ENCODE measurements at regions not wholly inside any gene's neighbourhood (a gene's known extent, or its start where the extent isn't known, plus 50 kb on each side); places are given as distances from the start of the nearest gene placed in this dataset.

DNA sequence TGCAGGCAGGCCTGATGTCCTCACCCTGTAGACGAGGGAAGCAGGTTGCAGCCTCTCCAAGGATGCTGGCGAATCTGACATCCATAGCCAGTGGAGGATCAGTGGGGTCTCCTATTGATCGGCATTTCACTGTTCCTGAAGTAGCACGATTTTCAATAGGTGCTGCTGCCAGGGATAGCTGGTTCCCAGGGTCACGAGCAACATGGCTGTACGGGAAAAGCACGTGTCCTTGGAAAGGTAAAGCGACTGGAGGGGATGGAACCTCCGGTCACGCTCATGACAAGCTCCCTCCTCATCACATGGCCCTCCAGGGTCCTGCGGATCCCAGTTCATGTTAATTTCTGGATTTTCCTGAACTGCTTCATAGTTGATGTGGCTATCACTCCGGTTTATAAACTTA is 373.7 kb upstream of the SMIM21 start:
- CTCF ChIA-PET = no interaction called here
- intact Hi-C loops (cut with micrococcal nuclease; ENCODE audit: unreplicated experiment) = no loop called here

GRCh38 chr18:75800331-75800648 is 372.8 kb upstream of the SMIM21 start:
- no peak overlapping the region for H3K4me3 Mint-ChIP-seq (ENCODE audit: low read depth, unreplicated experiment)
- CTCF ChIA-PET = no interaction called here
- peaks cover 8% of the 10 kb centered on the region for H3K27me3 Mint-ChIP-seq (ENCODE audit: unreplicated experiment)
- no peaks in the 10 kb centered on the region for H3K36me3 Mint-ChIP-seq (ENCODE audit: insufficient read depth, unreplicated experiment)
- peaks cover 13% of the 10 kb centered on the region for H3K9me3 Mint-ChIP-seq (ENCODE audit: low read depth, unreplicated experiment)
- no peak for DNase-seq
- BruUV-seq (replicated peaks) = no TSS peak
- TF ChIP-seq, protein P1, sequence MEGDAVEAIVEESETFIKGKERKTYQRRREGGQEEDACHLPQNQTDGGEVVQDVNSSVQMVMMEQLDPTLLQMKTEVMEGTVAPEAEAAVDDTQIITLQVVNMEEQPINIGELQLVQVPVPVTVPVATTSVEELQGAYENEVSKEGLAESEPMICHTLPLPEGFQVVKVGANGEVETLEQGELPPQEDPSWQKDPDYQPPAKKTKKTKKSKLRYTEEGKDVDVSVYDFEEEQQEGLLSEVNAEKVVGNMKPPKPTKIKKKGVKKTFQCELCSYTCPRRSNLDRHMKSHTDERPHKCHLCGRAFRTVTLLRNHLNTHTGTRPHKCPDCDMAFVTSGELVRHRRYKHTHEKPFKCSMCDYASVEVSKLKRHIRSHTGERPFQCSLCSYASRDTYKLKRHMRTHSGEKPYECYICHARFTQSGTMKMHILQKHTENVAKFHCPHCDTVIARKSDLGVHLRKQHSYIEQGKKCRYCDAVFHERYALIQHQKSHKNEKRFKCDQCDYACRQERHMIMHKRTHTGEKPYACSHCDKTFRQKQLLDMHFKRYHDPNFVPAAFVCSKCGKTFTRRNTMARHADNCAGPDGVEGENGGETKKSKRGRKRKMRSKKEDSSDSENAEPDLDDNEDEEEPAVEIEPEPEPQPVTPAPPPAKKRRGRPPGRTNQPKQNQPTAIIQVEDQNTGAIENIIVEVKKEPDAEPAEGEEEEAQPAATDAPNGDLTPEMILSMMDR (IDR thresholded peaks at IDR 0.05; ENCODE audit: unreplicated experiment) = no peak
- H3K27ac Mint-ChIP-seq (ENCODE audit: unreplicated experiment) = no peak overlapping the region
- no peaks in the 10 kb centered on the region for H3K4me1 Mint-ChIP-seq (ENCODE audit: low read depth, unreplicated experiment)
- intact Hi-C loops (cut with micrococcal nuclease; ENCODE audit: unreplicated experiment) = no loop called here

More for the DNA sequence above, 373.7 kb upstream of the SMIM21 start:
- H3K27me3 Mint-ChIP-seq (ENCODE audit: unreplicated experiment) = peaks cover 8% of the 10 kb centered on the region
- no peak for DNase-seq
- H3K4me1 Mint-ChIP-seq (ENCODE audit: low read depth, unreplicated experiment) = no peaks in the 10 kb centered on the region
- BruUV-seq (replicated peaks) = no TSS peak
- H3K4me3 Mint-ChIP-seq (ENCODE audit: low read depth, unreplicated experiment) = no peak overlapping the region
- no peak overlapping the region for H3K27ac Mint-ChIP-seq (ENCODE audit: unreplicated experiment)
- H3K36me3 Mint-ChIP-seq (ENCODE audit: insufficient read depth, unreplicated experiment) = no peaks in the 10 kb centered on the region
- peaks cover 11% of the 10 kb centered on the region for H3K9me3 Mint-ChIP-seq (ENCODE audit: low read depth, unreplicated experiment)
- TF ChIP-seq, protein P1 (IDR thresholded peaks at IDR 0.05; ENCODE audit: unreplicated experiment) = no peak

- no peak overlapping the region for H3K4me3 Mint-ChIP-seq (ENCODE audit: low read depth, unreplicated experiment)
- TF ChIP-seq, protein P1 (IDR thresholded peaks at IDR 0.05; ENCODE audit: unreplicated experiment) = no peak
- no peaks in the 10 kb centered on the region for H3K4me1 Mint-ChIP-seq (ENCODE audit: low read depth, unreplicated experiment)
- no peak overlapping the region for H3K27ac Mint-ChIP-seq (ENCODE audit: unreplicated experiment)
- peaks cover 8% of the 10 kb centered on the region for H3K27me3 Mint-ChIP-seq (ENCODE audit: unreplicated experiment)
- DNase-seq = no peak
- no peaks in the 10 kb centered on the region for H3K36me3 Mint-ChIP-seq (ENCODE audit: insufficient read depth, unreplicated experiment)
- intact Hi-C loops (cut with micrococcal nuclease; ENCODE audit: unreplicated experiment) = no loop called here
- BruUV-seq (replicated peaks) = no TSS peak
- H3K9me3 Mint-ChIP-seq (ENCODE audit: low read depth, unreplicated experiment) = peaks cover 10% of the 10 kb centered on the region
- CTCF ChIA-PET = no interaction called here
These were observed 372.2 kb upstream of the SMIM21 start for GRCh38 chr18:75799449-75800330.

GRCh38 chr18:75797046-75797445 is 369.5 kb upstream of the SMIM21 start:
- no peaks in the 10 kb centered on the region for H3K36me3 Mint-ChIP-seq (ENCODE audit: insufficient read depth, unreplicated experiment)
- no TSS peak for BruUV-seq (replicated peaks)

More at GRCh38 chr18:75797046-75797445, 369.5 kb upstream of the SMIM21 start:
- H3K4me1 Mint-ChIP-seq (ENCODE audit: low read depth, unreplicated experiment) = no peaks in the 10 kb centered on the region
- no peak overlapping the region for H3K27ac Mint-ChIP-seq (ENCODE audit: unreplicated experiment)
- TF ChIP-seq, protein P1 (IDR thresholded peaks at IDR 0.05; ENCODE audit: unreplicated experiment) = no peak
- no peak for DNase-seq
- intact Hi-C loops (cut with micrococcal nuclease; ENCODE audit: unreplicated experiment) = no loop called here
- CTCF ChIA-PET = no interaction called here
- H3K4me3 Mint-ChIP-seq (ENCODE audit: low read depth, unreplicated experiment) = no peak overlapping the region
- H3K9me3 Mint-ChIP-seq (ENCODE audit: low read depth, unreplicated experiment) = peaks cover 13% of the 10 kb centered on the region
- peaks cover 8% of the 10 kb centered on the region for H3K27me3 Mint-ChIP-seq (ENCODE audit: unreplicated experiment)

Data from Calu3 (cell line).